Progenitor cell of endocrine pancreas (in vitro differentiated cells): ENCODE measurements at regions not wholly inside any gene's neighbourhood (a gene's known extent, or its start where the extent isn't known, plus 50 kb on each side); places are given as distances from the start of the nearest gene placed in this dataset.

Experiments used
- DNase-seq: peaks from one replicate; pipeline ENCODE4 v3.0.0; 2021; ENCODE audit warnings: low spot score; ENCODE audit not compliant: unreplicated experiment
- H3K27ac Mint-ChIP-seq: 2 replicates; pipeline ENCODE4 v1.8.0; 2021; ENCODE audit warnings: mild to moderate bottlenecking, moderate library complexity, mixed read lengths
- H3K27me3 Mint-ChIP-seq: 2 replicates; pipeline ENCODE4 v1.8.0; 2021; ENCODE audit warnings: mixed read lengths
- H3K36me3 Mint-ChIP-seq: 2 replicates; pipeline ENCODE4 v1.8.0; 2022; ENCODE audit warnings: mixed read lengths; ENCODE audit not compliant: insufficient read depth
- H3K4me1 Mint-ChIP-seq: 2 replicates; pipeline ENCODE4 v1.8.0; 2021; ENCODE audit warnings: low read depth, mixed read lengths
- H3K4me3 Mint-ChIP-seq: 2 replicates; pipeline ENCODE4 v1.8.0; 2021; ENCODE audit warnings: low read depth, mild to moderate bottlenecking, moderate library complexity, mixed read lengths
- H3K9me3 Mint-ChIP-seq: 2 replicates; pipeline ENCODE4 v1.8.0; 2021; ENCODE audit warnings: low read depth, mixed read lengths
- CTCF ChIP-seq: fragments of 200-600 bp; sonication (generic); IDR thresholded peaks from one replicate; pipeline ENCODE4 v1.5.0; 2021; ENCODE audit warnings: antibody characterized with exemption, mild to moderate bottlenecking; ENCODE audit not compliant: unreplicated experiment

GRCh38 chr15:98555173-98555515 lies 93.2 kb upstream of the IGF1R start:
- Mint-ChIP-seq H3K4me3 (no peak overlapping the region), H3K9me3 (peaks cover 8% of the 10 kb centered on the region), H3K27me3 (peaks cover 62% of the 10 kb centered on the region), H3K4me1 (peaks cover 16% of the 10 kb centered on the region), H3K27ac (no peak overlapping the region), H3K36me3 (no peaks in the 10 kb centered on the region)
- TF ChIP-seq CTCF: no peak
- DNase-seq: no peak

DNA sequence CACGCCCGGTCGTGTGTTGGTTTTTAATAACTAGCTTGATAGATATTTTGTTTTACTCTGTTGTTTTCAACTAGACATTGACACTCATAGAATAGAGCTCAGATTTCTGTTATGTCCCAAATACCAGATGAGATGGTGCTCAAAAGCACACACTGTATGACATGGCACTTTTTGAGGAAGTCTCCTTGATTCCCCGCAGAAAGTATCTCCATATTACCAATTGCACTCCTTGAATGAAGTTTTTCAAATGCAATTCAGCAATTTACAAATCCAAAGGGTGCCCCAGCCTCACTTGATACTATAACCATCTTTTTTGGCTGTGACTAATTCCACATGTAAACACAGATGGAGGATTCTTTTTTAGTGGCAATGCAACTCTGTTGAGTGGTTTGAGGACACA lies 92.0 kb upstream of the IGF1R start:
- Mint-ChIP-seq H3K4me3 (no peak overlapping the region), H3K4me1 (peaks cover 16% of the 10 kb centered on the region), H3K27me3 (peaks cover 62% of the 10 kb centered on the region), H3K36me3 (no peaks in the 10 kb centered on the region), H3K27ac (no peak overlapping the region), H3K9me3 (peaks cover 8% of the 10 kb centered on the region)
- TF ChIP-seq CTCF: no peak
- DNase-seq: no peak

- Mint-ChIP-seq H3K4me3 (no peak overlapping the region), H3K27me3 (peaks cover 62% of the 10 kb centered on the region), H3K27ac (no peak overlapping the region), H3K36me3 (no peaks in the 10 kb centered on the region), H3K9me3 (no peaks in the 10 kb centered on the region), H3K4me1 (no peaks in the 10 kb centered on the region)
- no peak for DNase-seq
- no peak for TF ChIP-seq CTCF
These were observed 88.0 kb upstream of the IGF1R start for GRCh38 chr15:98560338-98560737.

GRCh38 chr15:98561169-98561941 lies 87.0 kb upstream of the IGF1R start:
- Mint-ChIP-seq H3K36me3 (no peaks in the 10 kb centered on the region), H3K4me1 (no peaks in the 10 kb centered on the region), H3K9me3 (no peaks in the 10 kb centered on the region), H3K4me3 (no peak overlapping the region), H3K27ac (no peak overlapping the region), H3K27me3 (peaks cover 61% of the 10 kb centered on the region)
- no peak for TF ChIP-seq CTCF
- no peak for DNase-seq

DNA sequence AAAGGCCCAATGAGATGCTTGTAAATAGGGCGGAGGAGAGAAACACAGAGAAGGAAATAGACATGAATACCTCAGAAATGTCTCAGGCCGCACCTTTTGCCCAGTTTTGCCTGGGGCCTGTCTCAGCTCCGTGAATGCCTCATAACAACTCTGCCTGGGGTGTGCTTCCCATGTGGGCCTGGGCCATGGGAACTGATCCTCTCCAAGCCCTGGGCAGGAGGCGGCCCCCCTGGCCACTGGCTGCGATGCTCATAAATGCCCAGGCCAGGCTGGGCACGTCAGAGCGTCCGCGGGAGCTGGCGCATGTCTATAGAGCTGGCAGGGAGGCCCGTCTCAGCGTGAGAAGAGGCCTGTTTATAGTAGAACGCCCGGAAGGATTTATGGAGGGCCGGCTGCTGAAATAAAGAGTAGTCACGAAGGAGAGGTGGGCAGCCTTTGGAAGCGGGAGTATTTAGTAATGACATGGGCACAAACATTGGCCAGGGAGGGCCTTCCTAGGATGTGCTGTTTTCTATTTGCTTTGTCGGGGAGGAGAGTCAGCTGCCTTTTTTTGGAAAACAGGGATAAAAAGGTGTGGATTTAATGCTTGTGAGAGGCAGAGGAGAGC lies 85.9 kb upstream of the IGF1R start:
- Mint-ChIP-seq H3K27ac (no peak overlapping the region), H3K36me3 (no peaks in the 10 kb centered on the region), H3K27me3 (peaks cover 57% of the 10 kb centered on the region), H3K4me3 (no peak overlapping the region), H3K4me1 (no peaks in the 10 kb centered on the region), H3K9me3 (no peaks in the 10 kb centered on the region)
- DNase-seq: no peak
- no peak for TF ChIP-seq CTCF
